Neural progenitor cell (in vitro differentiated cells): ENCODE measurements at regions not wholly inside any gene's neighbourhood (a gene's known extent, or its start where the extent isn't known, plus 50 kb on each side); places are given as distances from the start of the nearest gene placed in this dataset.

Source experiments
- DNase-seq: peaks from one replicate; pipeline ENCODE4 v3.0.0-alpha.2; 2016; ENCODE audit warnings: low spot score
- H2AFZ ChIP-seq: fragments of 200-600 bp; sonication (generic); replicated peaks from 2 replicates; pipeline ENCODE4 v1.6.1; 2016; ENCODE audit warnings: antibody characterized with exemption
- H3F3A ChIP-seq: fragments of 200-600 bp; sonication (generic); 2 replicates; pipeline ENCODE4 v1.6.1; 2016; ENCODE audit warnings: antibody characterized with exemption, low read depth
- H3K27ac ChIP-seq: fragments of 200-600 bp; sonication (generic); 2 replicates; pipeline ENCODE4 v1.5.1; 2016; ENCODE audit warnings: mild to moderate bottlenecking
- H3K27me3 ChIP-seq: fragments of 200-600 bp; sonication (generic); 2 replicates; pipeline ENCODE4 v1.6.1; 2016; ENCODE audit warnings: mild to moderate bottlenecking, moderate library complexity
- H3K36me3 ChIP-seq: fragments of 200-600 bp; sonication (generic); 2 replicates; pipeline ENCODE4 v1.5.1; 2016
- H3K4me1 ChIP-seq: fragments of 200-600 bp; sonication (generic); 2 replicates; pipeline ENCODE4 v1.6.1; 2016; ENCODE audit warnings: mixed run types
- H3K4me2 ChIP-seq: fragments of 200-600 bp; sonication (generic); 2 replicates; pipeline ENCODE4 v1.6.1; 2016
- H3K4me3 ChIP-seq: fragments of 200-600 bp; sonication (generic); 2 replicates; pipeline ENCODE4 v1.5.1; 2016
- H3K79me2 ChIP-seq: fragments of 200-600 bp; sonication (generic); 2 replicates; pipeline ENCODE4 v1.6.1; 2016; ENCODE audit warnings: low read depth
- H3K9ac ChIP-seq: fragments of 200-600 bp; sonication (generic); 2 replicates; pipeline ENCODE4 v1.6.1; 2016
- H3K9me3 ChIP-seq: fragments of 200-600 bp; sonication (generic); 2 replicates; pipeline ENCODE4 v1.5.1; 2016; ENCODE audit warnings: low read depth
- H4K20me1 ChIP-seq: fragments of 200-600 bp; sonication (generic); 2 replicates; pipeline ENCODE4 v1.6.1; 2016; ENCODE audit warnings: low read depth
- H3K27ac Mint-ChIP-seq: 3 replicates; pipeline ENCODE4 v1.8.0; 2021; ENCODE audit warnings: mixed read lengths
- H3K27me3 Mint-ChIP-seq: 2 replicates; pipeline ENCODE4 v1.8.0; 2022; ENCODE audit warnings: low read depth, mild to moderate bottlenecking, inconsistent platforms, moderate library complexity, mixed read lengths; ENCODE audit not compliant: insufficient read depth
- H3K36me3 Mint-ChIP-seq: 3 replicates; pipeline ENCODE4 v1.8.0; 2021; ENCODE audit warnings: mixed read lengths
- H3K4me1 Mint-ChIP-seq: 3 replicates; pipeline ENCODE4 v1.8.0; 2021; ENCODE audit warnings: mixed read lengths
- H3K4me3 Mint-ChIP-seq: 3 replicates; pipeline ENCODE4 v1.8.0; 2021; ENCODE audit warnings: mild to moderate bottlenecking, moderate library complexity, mixed read lengths
- H3K9me3 Mint-ChIP-seq: 3 replicates; pipeline ENCODE4 v1.8.0; 2020; ENCODE audit warnings: mixed read lengths
- CTCF ChIP-seq: fragments of 200-600 bp; sonication (generic); IDR thresholded peaks from 2 replicates; pipeline ENCODE4 v1.5.1; 2017; ENCODE audit warnings: antibody characterized with exemption, mild to moderate bottlenecking
- EZH2 ChIP-seq: fragments of 200-600 bp; sonication (generic); IDR thresholded peaks from 2 replicates; pipeline ENCODE4 v1.6.1; 2017; ENCODE audit warnings: antibody characterized with exemption, mild to moderate bottlenecking, moderate library complexity
- EZH2phosphoT487 ChIP-seq: fragments of 200-600 bp; sonication (generic); IDR thresholded peaks from 2 replicates; pipeline ENCODE4 v1.6.1; 2017; ENCODE audit warnings: antibody characterized with exemption

GRCh38 chrX:39137363-39137954, 336.2 kb downstream of the MID1IP1 start:
- TF ChIP-seq EZH2 (no peak), CTCF (no peak), EZH2phosphoT487 (no peak)
- peaks cover 3% of the 10 kb centered on the region for H3K27me3 Mint-ChIP-seq
- no peak for DNase-seq
- no peak overlapping the region for H3K4me3 ChIP-seq
- no peak overlapping the region for H3K9ac ChIP-seq
- no peaks in the 10 kb centered on the region for H3F3A ChIP-seq
- H3K4me1 ChIP-seq = no peaks in the 10 kb centered on the region
- H3K36me3 ChIP-seq = no peaks in the 10 kb centered on the region
- H3K27ac ChIP-seq = no peak overlapping the region
- H3K36me3 Mint-ChIP-seq = no peaks in the 10 kb centered on the region
- H3K9me3 Mint-ChIP-seq = peaks cover 2% of the 10 kb centered on the region
- H3K4me3 Mint-ChIP-seq = no peak overlapping the region
- H3K4me1 Mint-ChIP-seq = no peaks in the 10 kb centered on the region
- no peaks in the 10 kb centered on the region for H3K79me2 ChIP-seq
- H3K4me2 ChIP-seq = no peak overlapping the region
- no peak overlapping the region for H2AFZ ChIP-seq
- no peaks in the 10 kb centered on the region for H4K20me1 ChIP-seq
- no peaks in the 10 kb centered on the region for H3K27me3 ChIP-seq
- H3K27ac Mint-ChIP-seq = no peak overlapping the region
- no peaks in the 10 kb centered on the region for H3K9me3 ChIP-seq

GRCh38 chrX:39140581-39140980, 339.3 kb downstream of the MID1IP1 start:
- no peak overlapping the region for H3K4me3 ChIP-seq
- no peaks in the 10 kb centered on the region for H4K20me1 ChIP-seq
- H3K9ac ChIP-seq = no peak overlapping the region
- Mint-ChIP-seq H3K4me3 (no peak overlapping the region), H3K9me3 (peaks cover 2% of the 10 kb centered on the region), H3K27me3 (peaks cover 3% of the 10 kb centered on the region), H3K36me3 (no peaks in the 10 kb centered on the region), H3K27ac (no peak overlapping the region), H3K4me1 (no peaks in the 10 kb centered on the region)
- no peak for DNase-seq
- H3K27me3 ChIP-seq = no peaks in the 10 kb centered on the region
- no peaks in the 10 kb centered on the region for H3K4me1 ChIP-seq
- H2AFZ ChIP-seq = no peak overlapping the region
- H3F3A ChIP-seq = no peaks in the 10 kb centered on the region
- H3K79me2 ChIP-seq = no peaks in the 10 kb centered on the region
- H3K9me3 ChIP-seq = no peaks in the 10 kb centered on the region
- H3K4me2 ChIP-seq = no peak overlapping the region
- no peaks in the 10 kb centered on the region for H3K36me3 ChIP-seq
- TF ChIP-seq EZH2 = no peak
- TF ChIP-seq EZH2phosphoT487 = no peak
- no peak for TF ChIP-seq CTCF
- H3K27ac ChIP-seq = no peak overlapping the region

- H3K27me3 Mint-ChIP-seq = peaks cover 3% of the 10 kb centered on the region
- H2AFZ ChIP-seq = no peak overlapping the region
- H3K9me3 Mint-ChIP-seq = no peaks in the 10 kb centered on the region
- no peaks in the 10 kb centered on the region for H3K36me3 ChIP-seq
- H3K27ac ChIP-seq = no peak overlapping the region
- H3K9ac ChIP-seq = no peak overlapping the region
- no peak for DNase-seq
- no peak overlapping the region for H3K4me3 Mint-ChIP-seq
- H3K4me1 Mint-ChIP-seq = no peaks in the 10 kb centered on the region
- no peaks in the 10 kb centered on the region for H3K36me3 Mint-ChIP-seq
- TF ChIP-seq EZH2phosphoT487 = no peak
- no peak for TF ChIP-seq EZH2
- no peak overlapping the region for H3K4me2 ChIP-seq
- no peaks in the 10 kb centered on the region for H4K20me1 ChIP-seq
- H3K9me3 ChIP-seq = no peaks in the 10 kb centered on the region
- H3K79me2 ChIP-seq = no peaks in the 10 kb centered on the region
- no peak overlapping the region for H3K27ac Mint-ChIP-seq
- no peaks in the 10 kb centered on the region for H3K27me3 ChIP-seq
- H3K4me3 ChIP-seq = no peak overlapping the region
- no peaks in the 10 kb centered on the region for H3F3A ChIP-seq
- H3K4me1 ChIP-seq = no peaks in the 10 kb centered on the region
Observed at GRCh38 chrX:39144323-39144722, 343.1 kb downstream of the MID1IP1 start.

- no peak for TF ChIP-seq EZH2phosphoT487
- no peak for TF ChIP-seq EZH2
- TF ChIP-seq CTCF = no peak
Observed at GRCh38 chrX:39144956-39145355, 343.7 kb downstream of the MID1IP1 start.

More at GRCh38 chrX:39144956-39145355, 343.7 kb downstream of the MID1IP1 start:
- H3K9me3 ChIP-seq = no peaks in the 10 kb centered on the region
- H3K4me1 ChIP-seq = no peaks in the 10 kb centered on the region
- no peak overlapping the region for H3K9ac ChIP-seq
- H3K36me3 ChIP-seq = no peaks in the 10 kb centered on the region
- H4K20me1 ChIP-seq = no peaks in the 10 kb centered on the region
- DNase-seq = no peak
- H3K4me2 ChIP-seq = no peak overlapping the region
- Mint-ChIP-seq H3K27me3 (peaks cover 3% of the 10 kb centered on the region), H3K4me1 (peaks cover 2% of the 10 kb centered on the region), H3K4me3 (no peak overlapping the region), H3K27ac (no peak overlapping the region), H3K36me3 (no peaks in the 10 kb centered on the region), H3K9me3 (no peaks in the 10 kb centered on the region)
- H3K27ac ChIP-seq = no peak overlapping the region
- no peak overlapping the region for H3K4me3 ChIP-seq
- no peaks in the 10 kb centered on the region for H3F3A ChIP-seq
- no peak overlapping the region for H2AFZ ChIP-seq
- H3K79me2 ChIP-seq = no peaks in the 10 kb centered on the region
- no peaks in the 10 kb centered on the region for H3K27me3 ChIP-seq
